ENCODE measurements at regions not wholly inside any gene's neighbourhood (a gene's known extent, or its start where the extent isn't known, plus 50 kb on each side); places are given as distances from the start of the nearest gene placed in this dataset.
A peak's percentile ranks its signal among the peaks of the same experiment; 100 is the strongest.

DNA sequence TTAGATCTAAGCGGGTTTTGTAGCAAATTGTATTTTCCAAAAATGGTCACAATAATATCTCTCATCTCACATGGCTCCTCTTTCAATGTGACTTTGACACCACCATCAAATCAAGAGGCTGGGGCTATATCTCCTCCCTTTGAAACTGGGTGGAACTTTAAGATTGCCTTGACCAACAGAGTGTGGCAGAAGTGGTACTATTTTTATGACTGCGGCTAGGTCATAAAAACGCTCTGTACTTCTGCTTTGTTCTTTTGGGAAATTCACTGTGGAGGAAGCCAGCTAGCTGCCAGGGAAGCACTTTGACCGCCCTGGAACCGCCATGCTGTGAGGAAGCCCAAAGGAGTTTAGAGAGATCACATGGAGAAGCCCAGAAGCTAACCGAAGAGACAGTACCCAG is 50.7 kb upstream of the ACOT11 start:
- Histone ChIP-seq H3K4me1 (replicated peaks in 1 of 2; ENCODE audit: control insufficient read depth in 2 of 2, insufficient read depth in 2 of 2, low read length in 2 of 2) (peaks cover 6 to 15% of the 10 kb centered on the region in 2 experiments; a peak in 4 of 5 replicates), H3K9ac (ENCODE audit: insufficient read depth in 1 of 2, low read depth in 2 of 2, low read length in 2 of 2) (no peak overlapping the region), H3K27ac (ENCODE audit: extremely low read depth, low read depth, low read length) (no peak overlapping the region), H2AFZ (ENCODE audit: low read depth, low read length) (no peak overlapping the region), H3K36me3 (ENCODE audit: control insufficient read depth, insufficient read depth, low read length) (no peaks in the 10 kb centered on the region), H3K4me3 (no peak overlapping the region), H3K79me2 (ENCODE audit: control insufficient read depth, insufficient read depth, low read length) (no peaks in the 10 kb centered on the region), H3K9me3 (replicated peaks; ENCODE audit: control insufficient read depth, insufficient read depth, low read depth, low read length) (no peaks in the 10 kb centered on the region), H4K20me1 (replicated peaks; ENCODE audit: control insufficient read depth, insufficient read depth, low read length) (no peaks in the 10 kb centered on the region), H3K9me1 (ENCODE audit: control insufficient read depth, insufficient read depth, low read length) (no peaks in the 10 kb centered on the region), H3K27me3 (ENCODE audit: control insufficient read depth in 2 of 2, insufficient read depth in 2 of 2, low read length in 2 of 2) (peaks cover 35 to 58% of the 10 kb centered on the region in 2 experiments), H3K4me2 (ENCODE audit: insufficient read depth, low read length) (no peak overlapping the region)
- BruUV-seq (replicated peaks) = no TSS peak
- CTCF ChIA-PET (ENCODE audit: low intra/inter-chr PET ratio) = no interaction called here
- ATAC-seq = no peak
- no peak for FAIRE-seq
- in situ Hi-C loops (cut with MboI) = loop anchor here (5.0 to 25.0 kb wide), 2 partner anchors 185 to 375 kb away; no protein-coding TSS in a partner anchor
- no peak for DNase-seq (ENCODE audit: extremely low read depth in 1 of 4, low spot score in 3 of 4)
- 8% methylated on average over 6 of the region's 6 CpGs for WGBS (ENCODE audit: insufficient coverage, low coverage, missing lambda C conversion rate)
- TF ChIP-seq YY1 (IDR thresholded peaks at IDR 0.05; ENCODE audit: borderline replicate concordance in 1 of 3, control insufficient read depth in 1 of 3, extremely low read depth in 1 of 3, insufficient read depth in 3 of 3, insufficient read length in 1 of 3, insufficient replicate concordance in 2 of 3, low read depth in 1 of 3, low read length in 2 of 3) (peak in 1 of 3 experiments; percentile 54), SP2 (IDR thresholded peaks at IDR 0.05; ENCODE audit: extremely low read depth, low read depth, low read length, poor library complexity, severe bottlenecking) (no peak)
- intact Hi-C loops (cut with micrococcal nuclease) = no loop called here
- POLR2A ChIA-PET = no interaction called here

DNA sequence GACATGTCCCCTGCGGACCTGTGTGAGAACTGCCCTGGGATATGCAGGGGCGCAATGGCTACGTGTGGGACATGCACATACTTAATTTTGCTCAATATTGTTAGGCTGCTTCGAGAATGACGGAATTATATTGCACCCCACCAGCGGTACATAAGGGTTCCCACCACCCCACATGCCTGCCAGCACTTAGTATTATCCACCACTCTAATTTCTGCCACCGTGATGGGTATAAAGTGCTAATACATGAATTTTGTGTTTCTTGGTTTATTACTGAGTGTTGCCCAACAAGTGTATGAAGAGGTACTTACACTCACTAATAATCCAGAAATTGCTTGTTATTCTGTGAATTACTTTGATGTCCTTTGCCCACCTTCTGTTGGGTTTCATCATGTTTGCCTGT is 52.1 kb upstream of the ACOT11 start:
- Histone ChIP-seq H3K9ac (ENCODE audit: insufficient read depth in 1 of 2, low read depth in 2 of 2, low read length in 2 of 2) (no peak overlapping the region), H3K9me3 (replicated peaks; ENCODE audit: control insufficient read depth, insufficient read depth, low read depth, low read length) (no peaks in the 10 kb centered on the region), H2AFZ (ENCODE audit: low read depth, low read length) (no peak overlapping the region), H3K9me1 (ENCODE audit: control insufficient read depth, insufficient read depth, low read length) (no peaks in the 10 kb centered on the region), H3K27me3 (ENCODE audit: control insufficient read depth in 2 of 2, insufficient read depth in 2 of 2, low read length in 2 of 2) (peaks cover 26 to 45% of the 10 kb centered on the region in 2 experiments), H3K4me3 (no peak overlapping the region), H4K20me1 (replicated peaks; ENCODE audit: control insufficient read depth, insufficient read depth, low read length) (no peaks in the 10 kb centered on the region), H3K27ac (ENCODE audit: extremely low read depth, low read depth, low read length) (no peak overlapping the region), H3K36me3 (ENCODE audit: control insufficient read depth, insufficient read depth, low read length) (no peaks in the 10 kb centered on the region), H3K4me1 (replicated peaks in 1 of 2; ENCODE audit: control insufficient read depth in 2 of 2, insufficient read depth in 2 of 2, low read length in 2 of 2) (peaks cover 6 to 16% of the 10 kb centered on the region in 2 experiments; a peak in 4 of 5 replicates), H3K79me2 (ENCODE audit: control insufficient read depth, insufficient read depth, low read length) (no peaks in the 10 kb centered on the region), H3K4me2 (ENCODE audit: insufficient read depth, low read length) (no peak overlapping the region)
- WGBS (ENCODE audit: insufficient coverage, low coverage, missing lambda C conversion rate) = 10% methylated on average over 7 of the region's 7 CpGs
- in situ Hi-C loops (cut with MboI) (loop anchor here (5.0 to 25.0 kb wide), 2 partner anchors 184 to 374 kb away; no protein-coding TSS in a partner anchor), intact Hi-C loops (cut with micrococcal nuclease) (no loop called here)
- DNase-seq (ENCODE audit: extremely low read depth in 1 of 4, low spot score in 3 of 4) (no peak), FAIRE-seq (no peak), ATAC-seq (no peak)
- BruUV-seq (replicated peaks) = no TSS peak
- ChIA-PET CTCF (ENCODE audit: low intra/inter-chr PET ratio) (no interaction called here), POLR2A (no interaction called here)
- TF ChIP-seq GABPB2 (CRISPR knock-in tag; conservative IDR thresholded peaks at IDR 0.05) (no peak), ZNF184 (CRISPR knock-in tag; IDR thresholded peaks at IDR 0.05) (peak; percentile 72; the same call in 1 of the 2 replicates)
- TF ChIP-seq, protein P1, sequence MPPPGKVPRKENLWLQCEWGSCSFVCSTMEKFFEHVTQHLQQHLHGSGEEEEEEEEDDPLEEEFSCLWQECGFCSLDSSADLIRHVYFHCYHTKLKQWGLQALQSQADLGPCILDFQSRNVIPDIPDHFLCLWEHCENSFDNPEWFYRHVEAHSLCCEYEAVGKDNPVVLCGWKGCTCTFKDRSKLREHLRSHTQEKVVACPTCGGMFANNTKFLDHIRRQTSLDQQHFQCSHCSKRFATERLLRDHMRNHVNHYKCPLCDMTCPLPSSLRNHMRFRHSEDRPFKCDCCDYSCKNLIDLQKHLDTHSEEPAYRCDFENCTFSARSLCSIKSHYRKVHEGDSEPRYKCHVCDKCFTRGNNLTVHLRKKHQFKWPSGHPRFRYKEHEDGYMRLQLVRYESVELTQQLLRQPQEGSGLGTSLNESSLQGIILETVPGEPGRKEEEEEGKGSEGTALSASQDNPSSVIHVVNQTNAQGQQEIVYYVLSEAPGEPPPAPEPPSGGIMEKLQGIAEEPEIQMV (tag; conservative IDR thresholded peaks at IDR 0.05; ENCODE audit: low read depth) = peak; percentile 78

Data from K562 (cell line).